ENCODE measurements at regions not wholly inside any gene's neighbourhood (a gene's known extent, or its start where the extent isn't known, plus 50 kb on each side); places are given as distances from the start of the nearest gene placed in this dataset.

GRCh38 chr1:55311979-55312378 is 96.8 kb upstream of the USP24 start:
- no peaks in the 10 kb centered on the region for H3K36me3 ChIP-seq
- no peak overlapping the region for H3K4me3 ChIP-seq
- DNase-seq, result no peak
- 88 to 95% methylated on average over 4 of the region's 4 CpGs for WGBS, 2 donors
- H3K4me1 ChIP-seq, result peaks cover 0 to 31% (median 7%) of the 10 kb centered on the region in 3 donors
- no peaks in the 10 kb centered on the region for H3K9me3 ChIP-seq
- H3K27ac ChIP-seq, result no peak overlapping the region
- TF ChIP-seq CTCF (IDR thresholded peaks at IDR 0.05) (no peak), POLR2A (IDR thresholded peaks at IDR 0.05) (no peak)
- intact Hi-C loops (cut with DNase I), result no loop called here
- H3K27me3 ChIP-seq, result peaks cover 0 to 6% (median 0%) of the 10 kb centered on the region in 4 donors

- WGBS, 2 donors, result 58 to 60% methylated on average over 7 of the region's 7 CpGs
- intact Hi-C loops (cut with DNase I), result no loop called here
- no peak overlapping the region for H3K27ac ChIP-seq
Measured at GRCh38 chr1:55311057-55311641, 96.0 kb upstream of the USP24 start.

GRCh38 chr1:55310505-55310971 is 95.4 kb upstream of the USP24 start:
- intact Hi-C loops (cut with DNase I), result no loop called here
- no peak for TF ChIP-seq POLR2A (IDR thresholded peaks at IDR 0.05)
- no peak for TF ChIP-seq CTCF (IDR thresholded peaks at IDR 0.05)
- Histone ChIP-seq H3K4me1 (peaks cover 0 to 28% (median 7%) of the 10 kb centered on the region in 3 donors), H3K27ac (no peak overlapping the region), H3K9me3 (no peaks in the 10 kb centered on the region), H3K4me3 (no peak overlapping the region), H3K36me3 (no peaks in the 10 kb centered on the region), H3K27me3 (peaks cover 0 to 9% (median 0%) of the 10 kb centered on the region in 4 donors)
- WGBS, 2 donors, result 11 to 21% methylated on average over 3 of the region's 3 CpGs
- no peak for DNase-seq

More at GRCh38 chr1:55311057-55311641, 96.0 kb upstream of the USP24 start:
- TF ChIP-seq POLR2A (IDR thresholded peaks at IDR 0.05) (no peak), CTCF (IDR thresholded peaks at IDR 0.05) (no peak)
- Histone ChIP-seq H3K36me3 (no peaks in the 10 kb centered on the region), H3K27me3 (peaks cover 0 to 9% (median 0%) of the 10 kb centered on the region in 4 donors), H3K9me3 (no peaks in the 10 kb centered on the region), H3K4me1 (peaks cover 0 to 28% (median 7%) of the 10 kb centered on the region in 3 donors), H3K4me3 (no peak overlapping the region)
- no peak for DNase-seq

- Histone ChIP-seq H3K36me3 (no peaks in the 10 kb centered on the region), H3K4me1 (peaks cover 0 to 23% (median 7%) of the 10 kb centered on the region in 3 donors), H3K9me3 (no peaks in the 10 kb centered on the region), H3K4me3 (no peak overlapping the region), H3K27ac (no peak overlapping the region), H3K27me3 (peaks cover 0 to 9% (median 0%) of the 10 kb centered on the region in 4 donors)
- 76 to 80% methylated on average over 3 to 9 of the region's 18 CpGs for WGBS, 2 donors
- intact Hi-C loops (cut with DNase I), result no loop called here
- TF ChIP-seq POLR2A (IDR thresholded peaks at IDR 0.05) (no peak), CTCF (IDR thresholded peaks at IDR 0.05) (no peak)
- no peak for DNase-seq
Measured at GRCh38 chr1:55309786-55310504, 94.8 kb upstream of the USP24 start.

- Histone ChIP-seq H3K4me3 (no peak overlapping the region), H3K27ac (no peak overlapping the region), H3K4me1 (peaks cover 0 to 14% (median 7%) of the 10 kb centered on the region in 3 donors), H3K9me3 (no peaks in the 10 kb centered on the region), H3K36me3 (no peaks in the 10 kb centered on the region), H3K27me3 (peaks cover 0 to 15% (median 0%) of the 10 kb centered on the region in 4 donors)
- WGBS, 2 donors, result 73 to 100% methylated on average over 1 to 2 of the region's 2 CpGs
- DNase-seq, result no peak
- intact Hi-C loops (cut with DNase I), result no loop called here
- no peak for TF ChIP-seq POLR2A (IDR thresholded peaks at IDR 0.05)
- no peak for TF ChIP-seq CTCF (IDR thresholded peaks at IDR 0.05)
Measured at GRCh38 chr1:55309053-55309452, 93.9 kb upstream of the USP24 start.
